ENCODE measurements at regions not wholly inside any gene's neighbourhood (a gene's known extent, or its start where the extent isn't known, plus 50 kb on each side); places are given as distances from the start of the nearest gene placed in this dataset.

DNA sequence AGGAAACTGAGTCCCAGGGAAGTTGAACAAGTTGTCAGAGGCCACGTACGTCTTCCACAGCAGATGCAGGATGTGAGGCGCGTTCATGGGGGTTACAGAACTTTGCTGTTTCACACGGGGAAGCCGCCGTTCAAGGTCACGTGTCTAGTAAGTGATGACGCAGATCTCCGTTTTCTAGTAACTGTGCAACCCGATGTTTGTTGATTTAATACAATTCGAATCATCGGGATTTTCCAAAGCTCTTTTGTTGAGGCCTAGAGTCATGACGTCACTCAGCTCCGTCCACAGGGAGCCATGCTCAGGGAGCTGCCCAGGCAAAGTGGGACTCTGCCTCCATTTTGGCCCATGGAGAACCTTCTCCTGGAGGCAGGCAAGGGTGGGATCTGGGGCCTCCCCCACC is 1121.8 kb downstream of the TBC1D22A start:
- TF ChIP-seq, protein P1, sequence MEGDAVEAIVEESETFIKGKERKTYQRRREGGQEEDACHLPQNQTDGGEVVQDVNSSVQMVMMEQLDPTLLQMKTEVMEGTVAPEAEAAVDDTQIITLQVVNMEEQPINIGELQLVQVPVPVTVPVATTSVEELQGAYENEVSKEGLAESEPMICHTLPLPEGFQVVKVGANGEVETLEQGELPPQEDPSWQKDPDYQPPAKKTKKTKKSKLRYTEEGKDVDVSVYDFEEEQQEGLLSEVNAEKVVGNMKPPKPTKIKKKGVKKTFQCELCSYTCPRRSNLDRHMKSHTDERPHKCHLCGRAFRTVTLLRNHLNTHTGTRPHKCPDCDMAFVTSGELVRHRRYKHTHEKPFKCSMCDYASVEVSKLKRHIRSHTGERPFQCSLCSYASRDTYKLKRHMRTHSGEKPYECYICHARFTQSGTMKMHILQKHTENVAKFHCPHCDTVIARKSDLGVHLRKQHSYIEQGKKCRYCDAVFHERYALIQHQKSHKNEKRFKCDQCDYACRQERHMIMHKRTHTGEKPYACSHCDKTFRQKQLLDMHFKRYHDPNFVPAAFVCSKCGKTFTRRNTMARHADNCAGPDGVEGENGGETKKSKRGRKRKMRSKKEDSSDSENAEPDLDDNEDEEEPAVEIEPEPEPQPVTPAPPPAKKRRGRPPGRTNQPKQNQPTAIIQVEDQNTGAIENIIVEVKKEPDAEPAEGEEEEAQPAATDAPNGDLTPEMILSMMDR (IDR thresholded peaks at IDR 0.05; ENCODE audit: poor library complexity, severe bottlenecking) = no peak
- H3K9me3 ChIP-seq (ENCODE audit: severe bottlenecking) = no peaks in the 10 kb centered on the region
- no peak for ATAC-seq (ENCODE audit: low read depth)
- H3K4me3 ChIP-seq (ENCODE audit: severe bottlenecking) = no peak overlapping the region
- no peaks in the 10 kb centered on the region for H3K36me3 ChIP-seq (ENCODE audit: low read depth)
- H3K27ac ChIP-seq (ENCODE audit: poor library complexity, severe bottlenecking) = no peak overlapping the region
- DNase-seq (ENCODE audit: low spot score) = no peak
- H3K4me1 ChIP-seq (ENCODE audit: insufficient read depth, poor library complexity, severe bottlenecking) = no peaks in the 10 kb centered on the region
- H3K27me3 ChIP-seq (ENCODE audit: insufficient read depth, poor library complexity, severe bottlenecking) = no peaks in the 10 kb centered on the region

DNA sequence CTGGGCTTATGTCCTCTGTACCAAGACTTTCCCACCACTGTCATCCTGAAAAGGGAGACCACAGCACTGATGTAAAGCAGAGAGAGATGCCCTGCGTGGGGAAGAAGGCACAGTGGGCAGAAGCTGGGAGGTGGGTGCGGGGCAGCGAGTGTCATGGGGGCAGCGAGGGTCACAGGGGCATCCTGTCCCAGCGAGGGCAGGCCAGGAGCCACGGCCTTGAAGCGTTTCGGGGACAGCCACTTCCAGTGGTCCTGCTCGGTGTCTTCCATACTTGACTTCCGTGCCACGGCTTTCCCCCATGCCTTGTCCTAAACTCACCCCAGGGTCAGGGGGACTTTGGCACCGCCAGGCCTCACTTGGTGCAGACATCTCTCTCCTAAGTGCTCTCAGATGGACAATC is 1121.3 kb downstream of the TBC1D22A start:
- Histone ChIP-seq H3K4me3 (ENCODE audit: severe bottlenecking) (no peak overlapping the region), H3K27ac (ENCODE audit: poor library complexity, severe bottlenecking) (no peak overlapping the region), H3K36me3 (ENCODE audit: low read depth) (no peaks in the 10 kb centered on the region), H3K4me1 (ENCODE audit: insufficient read depth, poor library complexity, severe bottlenecking) (peaks cover 3% of the 10 kb centered on the region), H3K27me3 (ENCODE audit: insufficient read depth, poor library complexity, severe bottlenecking) (no peaks in the 10 kb centered on the region), H3K9me3 (ENCODE audit: severe bottlenecking) (no peaks in the 10 kb centered on the region)
- DNase-seq (ENCODE audit: low spot score) (no peak), ATAC-seq (ENCODE audit: low read depth) (no peak)
- TF ChIP-seq, protein P1 (IDR thresholded peaks at IDR 0.05; ENCODE audit: poor library complexity, severe bottlenecking) = no peak

DNA sequence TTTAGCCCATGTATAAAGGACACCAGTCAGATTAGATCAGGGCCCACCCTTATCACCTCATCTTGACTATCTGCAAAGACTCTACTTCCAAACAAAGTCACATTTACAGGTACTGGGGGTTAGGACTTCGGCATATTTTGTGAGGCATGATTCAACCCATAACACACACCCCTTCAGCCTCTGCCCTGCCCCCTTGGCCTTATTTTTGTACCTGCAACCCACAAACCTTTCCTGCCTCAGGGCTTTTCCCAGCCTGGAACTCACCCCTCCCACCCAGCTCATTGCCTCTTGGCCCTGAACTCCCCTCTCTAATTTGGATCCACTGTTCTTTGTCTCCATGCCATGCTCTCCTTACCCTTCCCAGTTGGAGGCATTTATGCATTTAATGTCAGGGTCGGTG is 1116.9 kb downstream of the TBC1D22A start:
- no peak overlapping the region for H3K27ac ChIP-seq (ENCODE audit: poor library complexity, severe bottlenecking)
- no peak; the same call in 2 of the 3 replicates for ATAC-seq (ENCODE audit: low read depth)
- no peak overlapping the region for H3K4me3 ChIP-seq (ENCODE audit: severe bottlenecking)
- TF ChIP-seq, protein P1 (IDR thresholded peaks at IDR 0.05; ENCODE audit: poor library complexity, severe bottlenecking) = no peak
- DNase-seq (ENCODE audit: low spot score) = no peak
- H3K36me3 ChIP-seq (ENCODE audit: low read depth) = no peaks in the 10 kb centered on the region
- no peaks in the 10 kb centered on the region for H3K9me3 ChIP-seq (ENCODE audit: severe bottlenecking)
- peaks cover 3% of the 10 kb centered on the region for H3K4me1 ChIP-seq (ENCODE audit: insufficient read depth, poor library complexity, severe bottlenecking)
- no peaks in the 10 kb centered on the region for H3K27me3 ChIP-seq (ENCODE audit: insufficient read depth, poor library complexity, severe bottlenecking)

DNA sequence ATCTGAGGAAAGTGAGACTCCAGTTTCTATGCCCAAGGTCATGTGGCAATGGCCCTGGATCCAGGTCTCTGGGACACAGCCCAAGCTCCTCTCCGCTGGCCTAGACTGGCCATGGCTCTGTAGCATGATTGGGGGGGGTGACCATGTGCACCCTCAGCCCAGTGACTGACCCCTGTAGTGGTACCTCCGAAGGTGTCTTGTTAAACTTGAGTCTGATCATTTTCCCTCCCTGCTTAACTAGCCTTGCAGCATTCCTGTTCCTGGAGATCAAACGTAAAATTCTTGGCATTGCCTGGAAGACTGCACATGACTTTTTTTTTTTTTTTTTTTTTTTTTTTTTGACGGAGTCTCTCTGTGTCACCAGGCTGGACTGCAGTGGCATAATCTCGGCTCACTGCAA is 1116.0 kb downstream of the TBC1D22A start:
- Histone ChIP-seq H3K27ac (ENCODE audit: poor library complexity, severe bottlenecking) (no peak overlapping the region), H3K36me3 (ENCODE audit: low read depth) (no peaks in the 10 kb centered on the region), H3K4me1 (ENCODE audit: insufficient read depth, poor library complexity, severe bottlenecking) (peaks cover 3% of the 10 kb centered on the region), H3K27me3 (ENCODE audit: insufficient read depth, poor library complexity, severe bottlenecking) (no peaks in the 10 kb centered on the region), H3K9me3 (ENCODE audit: severe bottlenecking) (no peaks in the 10 kb centered on the region), H3K4me3 (ENCODE audit: severe bottlenecking) (no peak overlapping the region)
- no peak for DNase-seq (ENCODE audit: low spot score)
- TF ChIP-seq, protein P1 (IDR thresholded peaks at IDR 0.05; ENCODE audit: poor library complexity, severe bottlenecking) = no peak
- ATAC-seq (ENCODE audit: low read depth) = no peak

DNA sequence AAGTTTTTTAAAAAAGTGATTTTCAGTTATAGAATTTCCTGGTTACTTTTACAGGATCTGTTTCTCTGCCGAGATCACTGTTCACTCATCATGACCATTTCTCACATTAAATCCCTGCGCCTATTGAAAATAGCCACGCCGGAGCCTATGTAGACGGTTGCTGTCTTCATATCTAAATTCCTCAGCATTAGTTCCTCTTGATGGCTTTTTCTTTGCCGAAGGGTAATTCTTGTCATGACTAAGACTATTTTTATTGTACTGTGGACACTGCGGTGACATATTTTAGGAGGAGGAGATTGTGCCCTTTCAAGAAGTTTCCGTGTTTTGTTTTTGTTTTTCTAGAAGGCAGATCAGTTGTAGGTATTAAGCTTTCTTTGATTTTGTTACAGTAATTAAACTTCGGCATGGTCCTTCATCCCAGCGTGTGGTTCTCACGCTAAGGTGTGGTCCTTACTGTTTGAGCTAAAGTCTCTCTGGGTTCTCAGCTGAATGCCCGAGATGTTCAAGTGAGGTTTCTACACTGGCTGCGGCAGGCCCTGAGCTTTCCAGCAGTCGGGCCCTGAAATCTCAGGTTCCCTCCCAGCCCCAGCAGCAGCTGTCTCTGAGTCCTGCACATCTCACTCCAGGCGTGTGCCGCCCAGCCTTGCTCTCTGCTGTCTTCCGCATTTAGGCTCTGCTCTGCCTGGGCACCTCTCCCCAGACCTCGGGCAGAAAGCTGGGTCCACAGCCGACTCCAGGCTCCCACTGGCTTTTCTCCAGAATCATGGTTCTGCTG is 1110.5 kb downstream of the TBC1D22A start:
- Histone ChIP-seq H3K27me3 (ENCODE audit: insufficient read depth, poor library complexity, severe bottlenecking) (no peaks in the 10 kb centered on the region), H3K27ac (ENCODE audit: poor library complexity, severe bottlenecking) (no peak overlapping the region), H3K4me1 (ENCODE audit: insufficient read depth, poor library complexity, severe bottlenecking) (no peaks in the 10 kb centered on the region), H3K4me3 (ENCODE audit: severe bottlenecking) (no peak overlapping the region), H3K36me3 (ENCODE audit: low read depth) (no peaks in the 10 kb centered on the region), H3K9me3 (ENCODE audit: severe bottlenecking) (no peaks in the 10 kb centered on the region)
- TF ChIP-seq, protein P1 (IDR thresholded peaks at IDR 0.05; ENCODE audit: poor library complexity, severe bottlenecking) = no peak
- DNase-seq (ENCODE audit: low spot score) = no peak
- ATAC-seq (ENCODE audit: low read depth) = no peak
